BJ (cell line): ENCODE measurements at regions not wholly inside any gene's neighbourhood (a gene's known extent, or its start where the extent isn't known, plus 50 kb on each side); places are given as distances from the start of the nearest gene placed in this dataset.

ENCODE experiments used
- CTCF ChIA-PET: fragments of 350-600 bp; formaldehyde crosslinking; extraction: SDS; loops from one replicate; lab custom pipeline; 2021; ENCODE audit warnings: antibody characterized with exemption, inconsistent platforms; lab: Yijun Ruan, JAX
- POLR2A ChIA-PET: fragments of 300-600 bp; sonication (Branson Sonifier 250); formaldehyde crosslinking; extraction: SDS; loops from one replicate; lab custom pipeline; 2021; ENCODE audit warnings: antibody characterized with exemption; lab: Charles Lee
- DNase-seq: peaks from one replicate; pipeline ENCODE4 v3.0.0-alpha.2; 2011; ENCODE audit warnings: low read depth
- H3K27me3 ChIP-seq: 2 replicates; pipeline ENCODE4 v1.6.0; 2011; ENCODE audit warnings: low read length; ENCODE audit not compliant: control insufficient read depth, insufficient read depth
- H3K36me3 ChIP-seq: 2 replicates; pipeline ENCODE4 v1.5.1; 2011; ENCODE audit warnings: low read length; ENCODE audit not compliant: control insufficient read depth, insufficient read depth
- H3K4me3 ChIP-seq: 2 replicates; pipeline ENCODE4 v1.5.1; 2011; ENCODE audit warnings: low read depth, mild to moderate bottlenecking, control low read depth, low read length
- CTCF ChIP-seq: IDR thresholded peaks from 2 replicates; pipeline ENCODE4 v1.5.1; 2011; ENCODE audit warnings: low read depth, mild to moderate bottlenecking, control low read depth, inconsistent platforms, low read length, moderate library complexity; ENCODE audit not compliant: insufficient read depth

GRCh38 chr5:87155106-87155505 is 112.6 kb upstream of the RASA1 start:
- no peaks in the 10 kb centered on the region for H3K36me3 ChIP-seq
- no peaks in the 10 kb centered on the region for H3K27me3 ChIP-seq
- no peak for DNase-seq
- ChIA-PET POLR2A (interaction anchor here (0.6 kb wide), 1 partner anchor 90 kb away, joined by 4 read pairs; no protein-coding TSS in a partner anchor), CTCF (no interaction called here)
- H3K4me3 ChIP-seq = no peak overlapping the region
- TF ChIP-seq CTCF = no peak

GRCh38 chr5:87156631-87157030 is 111.1 kb upstream of the RASA1 start:
- ChIA-PET POLR2A (no interaction called here), CTCF (interaction anchor here (1.5 kb wide), 1 partner anchor 26 kb away, joined by 3 read pairs; no protein-coding TSS in a partner anchor)
- Histone ChIP-seq H3K36me3 (no peaks in the 10 kb centered on the region), H3K4me3 (no peak overlapping the region), H3K27me3 (no peaks in the 10 kb centered on the region)
- DNase-seq = no peak
- no peak for TF ChIP-seq CTCF

GRCh38 chr5:87164409-87164808 is 103.3 kb upstream of the RASA1 start:
- Histone ChIP-seq H3K4me3 (no peak overlapping the region), H3K27me3 (no peaks in the 10 kb centered on the region), H3K36me3 (no peaks in the 10 kb centered on the region)
- POLR2A ChIA-PET = no interaction called here
- no peak for TF ChIP-seq CTCF
- DNase-seq = no peak
- CTCF ChIA-PET = interaction anchor here (1.5 kb wide), 1 partner anchor 13 kb away, joined by 5 read pairs; no protein-coding TSS in a partner anchor

- DNase-seq = no peak
- POLR2A ChIA-PET = no interaction called here
These were observed 98.2 kb upstream of the RASA1 start for GRCh38 chr5:87169300-87169991.

GRCh38 chr5:87170799-87171198 is 96.9 kb upstream of the RASA1 start:
- DNase-seq = no peak
- POLR2A ChIA-PET = no interaction called here
- no peak for TF ChIP-seq CTCF
- CTCF ChIA-PET = no interaction called here
- no peaks in the 10 kb centered on the region for H3K27me3 ChIP-seq
- H3K36me3 ChIP-seq = no peaks in the 10 kb centered on the region
- H3K4me3 ChIP-seq = no peak overlapping the region

More at GRCh38 chr5:87169300-87169991, 98.2 kb upstream of the RASA1 start:
- CTCF ChIA-PET = interaction anchor here (0.6 to 1.2 kb wide), 2 partner anchors 19 to 28 kb away, joined by 3 read pairs; no protein-coding TSS in a partner anchor
- no peak overlapping the region for H3K4me3 ChIP-seq
- no peak for TF ChIP-seq CTCF
- H3K36me3 ChIP-seq = no peaks in the 10 kb centered on the region
- no peaks in the 10 kb centered on the region for H3K27me3 ChIP-seq
